ENCODE measurements at regions not wholly inside any gene's neighbourhood (a gene's known extent, or its start where the extent isn't known, plus 50 kb on each side); places are given as distances from the start of the nearest gene placed in this dataset.

DNA sequence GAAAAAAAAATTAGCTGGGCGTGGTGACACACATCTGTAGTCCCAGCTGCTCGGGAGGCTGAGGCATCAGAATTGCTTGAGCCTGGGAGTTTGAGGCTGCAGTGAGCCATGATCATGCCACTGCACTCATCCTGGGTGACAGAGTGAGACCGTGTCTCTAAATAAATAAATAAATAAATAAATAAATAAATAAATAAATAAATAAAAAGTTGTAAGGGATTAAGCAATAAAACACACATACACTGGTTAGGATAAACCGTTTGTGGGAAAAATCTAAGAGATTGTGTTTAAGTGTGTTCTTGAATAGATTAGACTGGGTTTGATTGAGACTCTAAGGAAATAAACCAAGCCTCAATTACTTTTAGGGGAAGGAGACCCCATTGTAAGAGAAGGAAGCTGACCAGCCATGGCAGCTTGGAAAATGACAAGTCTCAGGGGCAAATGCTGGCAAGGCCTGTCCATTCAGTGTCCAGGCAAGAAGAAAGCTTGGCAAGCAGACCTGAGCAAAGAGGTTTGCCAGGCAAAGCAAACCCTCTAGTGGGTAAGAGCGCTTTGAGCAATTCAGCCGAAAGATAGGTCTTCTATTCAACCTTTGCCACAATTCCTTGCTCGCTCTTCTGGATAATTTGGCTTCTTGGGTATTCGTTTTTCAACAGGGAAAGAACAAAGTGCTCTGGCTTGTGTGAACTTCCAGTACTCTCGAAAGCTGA lies 106.9 kb upstream of the SERBP1 start:
- Histone ChIP-seq H3K36me3 (ENCODE audit: low read depth) (no peaks in the 10 kb centered on the region), H3K9ac (no peak overlapping the region), H3K27me3 (replicated peaks; ENCODE audit: insufficient read depth) (no peaks in the 10 kb centered on the region), H3K27ac (no peak overlapping the region), H2AFZ (peak overlapping the region; percentile 8; the same call in 1 of the 2 replicates), H3K79me2 (ENCODE audit: insufficient read depth) (no peaks in the 10 kb centered on the region), H3F3A (ENCODE audit: insufficient read depth) (peaks cover 8% of the 10 kb centered on the region; the same call in 1 of the 2 replicates), H3K9me2 (ENCODE audit: insufficient read depth) (no peaks in the 10 kb centered on the region), H3K9me3 (ENCODE audit: low read depth) (no peaks in the 10 kb centered on the region), H4K20me1 (ENCODE audit: insufficient read depth) (no peaks in the 10 kb centered on the region), H3K4me2 (ENCODE audit: unreplicated experiment) (no peak overlapping the region), H3K4me3 (no peak overlapping the region), H3K4me1 (ENCODE audit: insufficient read depth) (peaks cover 12% of the 10 kb centered on the region)
- in situ Hi-C loops (cut with MboI), result loop anchor here (25.0 kb wide), 2 partner anchors 300 to 800 kb away; partner anchors contain the start of gene GNG12
- 78 to 81% methylated on average over 9 of the region's 9 CpGs for WGBS, 2 experiments (ENCODE audit: low coverage in 1 of 2, low lambda C conversion rate in 2 of 2, missing lambda C conversion rate in 2 of 2)
- no peak for TF ChIP-seq EZH2phosphoT487 (IDR thresholded peaks at IDR 0.05; ENCODE audit: insufficient read depth, low read depth)
- no peak for TF ChIP-seq EZH2 (IDR thresholded peaks at IDR 0.05; ENCODE audit: insufficient read depth, poor library complexity, severe bottlenecking)
- no peak for DNase-seq

- in situ Hi-C loops (cut with MboI), result loop anchor here (25.0 kb wide), 2 partner anchors 300 to 800 kb away; partner anchors contain the start of gene GNG12
- Histone ChIP-seq H2AFZ (peak overlapping the region; percentile 8; the same call in 1 of the 2 replicates), H3K4me1 (ENCODE audit: insufficient read depth) (peaks cover 12% of the 10 kb centered on the region), H3F3A (ENCODE audit: insufficient read depth) (peaks cover 8% of the 10 kb centered on the region; the same call in 1 of the 2 replicates), H3K4me3 (no peak overlapping the region), H3K36me3 (ENCODE audit: low read depth) (no peaks in the 10 kb centered on the region), H4K20me1 (ENCODE audit: insufficient read depth) (no peaks in the 10 kb centered on the region), H3K27ac (no peak overlapping the region), H3K9ac (no peak overlapping the region), H3K27me3 (replicated peaks; ENCODE audit: insufficient read depth) (no peaks in the 10 kb centered on the region), H3K9me2 (ENCODE audit: insufficient read depth) (no peaks in the 10 kb centered on the region), H3K4me2 (ENCODE audit: unreplicated experiment) (no peak overlapping the region), H3K9me3 (ENCODE audit: low read depth) (no peaks in the 10 kb centered on the region), H3K79me2 (ENCODE audit: insufficient read depth) (no peaks in the 10 kb centered on the region)
- TF ChIP-seq EZH2 (IDR thresholded peaks at IDR 0.05; ENCODE audit: insufficient read depth, poor library complexity, severe bottlenecking) (no peak), EZH2phosphoT487 (IDR thresholded peaks at IDR 0.05; ENCODE audit: insufficient read depth, low read depth) (no peak)
- 69 to 81% methylated on average over 6 of the region's 6 CpGs for WGBS, 2 experiments (ENCODE audit: low coverage in 1 of 2, low lambda C conversion rate in 2 of 2, missing lambda C conversion rate in 2 of 2)
- no peak for DNase-seq
Measured at GRCh38 chr1:67537667-67538018, 107.4 kb upstream of the SERBP1 start.

GRCh38 chr1:67540025-67540732 lies 110.0 kb upstream of the SERBP1 start:
- Histone ChIP-seq H3K4me3 (no peak overlapping the region), H3K27ac (no peak overlapping the region), H3F3A (ENCODE audit: insufficient read depth) (peaks cover 6% of the 10 kb centered on the region; the same call in 1 of the 2 replicates), H3K9ac (no peak overlapping the region), H3K79me2 (ENCODE audit: insufficient read depth) (no peaks in the 10 kb centered on the region), H3K4me2 (ENCODE audit: unreplicated experiment) (no peak overlapping the region), H3K9me2 (ENCODE audit: insufficient read depth) (no peaks in the 10 kb centered on the region), H3K4me1 (ENCODE audit: insufficient read depth) (peaks cover 5% of the 10 kb centered on the region; the same call in 1 of the 2 replicates), H3K27me3 (replicated peaks; ENCODE audit: insufficient read depth) (no peaks in the 10 kb centered on the region), H2AFZ (no peak overlapping the region), H3K36me3 (ENCODE audit: low read depth) (no peaks in the 10 kb centered on the region), H4K20me1 (ENCODE audit: insufficient read depth) (no peaks in the 10 kb centered on the region), H3K9me3 (ENCODE audit: low read depth) (no peaks in the 10 kb centered on the region)
- no peak for DNase-seq
- TF ChIP-seq EZH2phosphoT487 (IDR thresholded peaks at IDR 0.05; ENCODE audit: insufficient read depth, low read depth), result no peak
- TF ChIP-seq EZH2 (IDR thresholded peaks at IDR 0.05; ENCODE audit: insufficient read depth, poor library complexity, severe bottlenecking), result no peak
- WGBS, 2 experiments (ENCODE audit: low coverage in 1 of 2, low lambda C conversion rate in 2 of 2, missing lambda C conversion rate in 2 of 2), result 89% methylated on average over 9 of the region's 9 CpGs
- in situ Hi-C loops (cut with MboI), result loop anchor here (25.0 kb wide), 2 partner anchors 297 to 797 kb away; partner anchors contain the start of gene GNG12

DNA sequence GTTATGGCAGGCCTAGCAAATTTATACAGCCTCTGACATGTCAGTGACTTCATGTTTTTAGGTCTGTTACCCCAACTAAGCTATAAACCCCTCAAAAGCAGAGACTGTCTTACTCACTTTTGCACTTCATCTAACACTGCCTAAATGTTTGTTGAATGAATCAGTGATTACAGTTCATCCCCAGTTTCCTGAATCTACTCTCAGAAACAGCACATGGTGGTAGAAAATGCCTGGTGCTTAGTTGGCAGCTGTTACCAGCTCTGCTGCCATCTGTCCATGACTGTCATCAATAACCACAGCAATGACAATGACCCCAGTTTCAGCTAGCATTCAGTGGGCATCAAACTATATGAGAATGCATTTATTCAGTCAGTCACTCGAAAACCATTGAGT lies 110.5 kb upstream of the SERBP1 start:
- Histone ChIP-seq H3K4me3 (no peak overlapping the region), H3K4me1 (ENCODE audit: insufficient read depth) (0 out of 2 replicates have a peak, but pooled peaks cover 4% of the 10 kb centered on the region), H3F3A (ENCODE audit: insufficient read depth) (peaks cover 5% of the 10 kb centered on the region; the same call in 1 of the 2 replicates), H3K27me3 (replicated peaks; ENCODE audit: insufficient read depth) (no peaks in the 10 kb centered on the region), H3K79me2 (ENCODE audit: insufficient read depth) (no peaks in the 10 kb centered on the region), H2AFZ (no peak overlapping the region), H3K9me2 (ENCODE audit: insufficient read depth) (no peaks in the 10 kb centered on the region), H3K9ac (no peak overlapping the region), H3K4me2 (ENCODE audit: unreplicated experiment) (no peak overlapping the region), H4K20me1 (ENCODE audit: insufficient read depth) (no peaks in the 10 kb centered on the region), H3K9me3 (ENCODE audit: low read depth) (no peaks in the 10 kb centered on the region), H3K27ac (no peak overlapping the region), H3K36me3 (ENCODE audit: low read depth) (no peaks in the 10 kb centered on the region)
- no peak for TF ChIP-seq EZH2phosphoT487 (IDR thresholded peaks at IDR 0.05; ENCODE audit: insufficient read depth, low read depth)
- TF ChIP-seq EZH2 (IDR thresholded peaks at IDR 0.05; ENCODE audit: insufficient read depth, poor library complexity, severe bottlenecking), result no peak
- WGBS, 2 experiments (ENCODE audit: low coverage in 1 of 2, low lambda C conversion rate in 2 of 2, missing lambda C conversion rate in 2 of 2), result 100% methylated on average over 1 of the region's 1 CpG
- in situ Hi-C loops (cut with MboI), result loop anchor here (25.0 kb wide), 2 partner anchors 297 to 797 kb away; partner anchors contain the start of gene GNG12
- DNase-seq, result peak; percentile 37
